ENCODE measurements at regions not wholly inside any gene's neighbourhood (a gene's known extent, or its start where the extent isn't known, plus 50 kb on each side); places are given as distances from the start of the nearest gene placed in this dataset.

DNA sequence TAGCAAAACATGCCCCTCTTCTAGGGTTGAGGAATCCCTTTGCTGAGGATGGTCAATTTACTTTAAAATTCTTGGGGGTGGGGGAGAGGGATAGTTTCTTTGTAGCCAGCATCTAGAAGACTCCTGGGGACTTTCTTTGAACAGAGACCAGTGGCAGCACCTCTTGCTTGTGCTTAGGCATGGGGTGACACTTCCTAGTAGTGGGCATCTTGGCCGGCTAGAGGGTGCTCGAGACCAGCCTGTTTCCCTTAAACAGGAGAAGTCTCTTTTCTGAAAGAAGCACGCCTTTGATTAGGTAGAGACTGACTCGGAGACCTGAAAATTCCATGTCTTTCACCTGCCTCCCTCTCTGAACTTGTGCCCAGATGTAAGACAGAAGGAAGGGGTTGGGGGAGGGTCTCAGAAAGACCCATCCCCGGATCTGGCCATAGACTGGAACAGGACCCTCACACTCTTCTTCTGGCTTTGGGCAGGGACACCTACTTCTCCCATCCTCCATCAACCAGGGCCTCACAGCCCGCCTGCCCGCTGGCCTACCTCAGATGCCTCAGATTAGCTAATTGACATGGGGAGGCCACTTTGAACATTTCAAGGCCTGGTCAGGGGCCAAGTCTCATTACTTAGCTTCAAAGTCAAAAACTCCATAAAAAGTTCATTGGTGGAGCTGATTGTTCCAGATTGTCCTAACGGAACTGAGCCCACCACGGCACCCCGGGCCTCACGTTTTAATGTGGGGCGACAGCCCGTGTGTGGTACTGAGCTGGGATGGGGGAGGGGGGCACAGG lies 172.2 kb downstream of the CDC5L start:
- no peak overlapping the region for H3K27ac ChIP-seq

DNA sequence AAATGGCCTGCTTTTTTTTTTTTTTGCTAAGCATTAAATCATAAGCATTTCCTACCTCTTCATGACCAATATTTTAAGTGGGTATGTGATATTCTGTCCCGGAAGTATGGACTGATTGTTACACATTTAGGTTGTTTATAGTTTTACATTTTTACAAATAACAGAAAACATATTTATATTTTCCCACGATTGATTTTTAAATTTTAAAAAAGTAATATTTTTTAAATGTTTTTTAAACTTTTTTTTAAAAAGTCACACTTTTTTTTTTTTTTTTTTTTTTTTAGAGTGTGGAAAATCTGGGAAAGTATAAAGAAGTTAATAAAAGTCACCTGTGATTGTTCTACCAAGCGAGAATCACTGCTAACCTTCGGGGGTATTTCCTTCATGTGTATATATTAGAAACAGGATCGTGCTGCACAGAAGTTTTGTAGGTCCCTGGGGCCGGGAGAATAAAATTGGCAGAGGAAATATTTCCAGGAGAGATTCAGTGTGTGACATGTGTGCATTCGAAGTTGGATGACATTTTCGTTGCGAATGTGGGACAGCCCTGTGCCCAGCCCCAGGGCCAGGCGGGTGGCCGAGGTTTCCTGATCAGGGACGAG lies 173.1 kb downstream of the CDC5L start:
- intact Hi-C loops (cut with DNase I): no loop called here
- DNase-seq (no peak), ATAC-seq (no peak)
- no peak overlapping the region for H3K27ac ChIP-seq
- peak overlapping the region; percentile 40 for H3K4me3 ChIP-seq
- WGBS, 3 donors: 33 to 48% (median 34%) methylated on average over 12 of the region's 12 CpGs
- TF ChIP-seq CTCF (IDR thresholded peaks at IDR 0.05): no peak
- H3K4me1 ChIP-seq: no peaks in the 10 kb centered on the region
- H3K36me3 ChIP-seq (ENCODE audit: insufficient read depth in 1 of 2, low read depth in 1 of 2): no peaks in the 10 kb centered on the region
- no peaks in the 10 kb centered on the region for H3K27me3 ChIP-seq (ENCODE audit: insufficient read depth in 3 of 3, low read length in 2 of 3)
- H3K9me3 ChIP-seq: no peaks in the 10 kb centered on the region

More for the DNA sequence above, 172.2 kb downstream of the CDC5L start:
- no peak for TF ChIP-seq CTCF (IDR thresholded peaks at IDR 0.05)
- no peaks in the 10 kb centered on the region for H3K4me1 ChIP-seq
- WGBS, 3 donors: 87 to 92% (median 90%) methylated on average over 13 of the region's 13 CpGs
- H3K9me3 ChIP-seq: no peaks in the 10 kb centered on the region
- H3K36me3 ChIP-seq (ENCODE audit: insufficient read depth in 1 of 2, low read depth in 1 of 2): no peaks in the 10 kb centered on the region
- no peak overlapping the region for H3K4me3 ChIP-seq
- intact Hi-C loops (cut with DNase I): no loop called here
- DNase-seq (no peak), ATAC-seq (no peak)
- H3K27me3 ChIP-seq (ENCODE audit: insufficient read depth in 3 of 3, low read length in 2 of 3): no peaks in the 10 kb centered on the region

- H3K27ac ChIP-seq: no peak overlapping the region
- no peak for TF ChIP-seq CTCF (IDR thresholded peaks at IDR 0.05)
- intact Hi-C loops (cut with DNase I): no loop called here
- H3K4me3 ChIP-seq: peak overlapping the region; percentile 40
- DNase-seq (no peak), ATAC-seq (no peak)
- no peaks in the 10 kb centered on the region for H3K36me3 ChIP-seq (ENCODE audit: insufficient read depth in 1 of 2, low read depth in 1 of 2)
- H3K4me1 ChIP-seq: no peaks in the 10 kb centered on the region
- H3K9me3 ChIP-seq: no peaks in the 10 kb centered on the region
- 12 to 22% (median 14%) methylated on average over 23 to 25 of the region's 25 CpGs for WGBS, 3 donors
- no peaks in the 10 kb centered on the region for H3K27me3 ChIP-seq (ENCODE audit: insufficient read depth in 3 of 3, low read length in 2 of 3)
Observed at GRCh38 chr6:44561060-44561623, 173.6 kb downstream of the CDC5L start.

DNA sequence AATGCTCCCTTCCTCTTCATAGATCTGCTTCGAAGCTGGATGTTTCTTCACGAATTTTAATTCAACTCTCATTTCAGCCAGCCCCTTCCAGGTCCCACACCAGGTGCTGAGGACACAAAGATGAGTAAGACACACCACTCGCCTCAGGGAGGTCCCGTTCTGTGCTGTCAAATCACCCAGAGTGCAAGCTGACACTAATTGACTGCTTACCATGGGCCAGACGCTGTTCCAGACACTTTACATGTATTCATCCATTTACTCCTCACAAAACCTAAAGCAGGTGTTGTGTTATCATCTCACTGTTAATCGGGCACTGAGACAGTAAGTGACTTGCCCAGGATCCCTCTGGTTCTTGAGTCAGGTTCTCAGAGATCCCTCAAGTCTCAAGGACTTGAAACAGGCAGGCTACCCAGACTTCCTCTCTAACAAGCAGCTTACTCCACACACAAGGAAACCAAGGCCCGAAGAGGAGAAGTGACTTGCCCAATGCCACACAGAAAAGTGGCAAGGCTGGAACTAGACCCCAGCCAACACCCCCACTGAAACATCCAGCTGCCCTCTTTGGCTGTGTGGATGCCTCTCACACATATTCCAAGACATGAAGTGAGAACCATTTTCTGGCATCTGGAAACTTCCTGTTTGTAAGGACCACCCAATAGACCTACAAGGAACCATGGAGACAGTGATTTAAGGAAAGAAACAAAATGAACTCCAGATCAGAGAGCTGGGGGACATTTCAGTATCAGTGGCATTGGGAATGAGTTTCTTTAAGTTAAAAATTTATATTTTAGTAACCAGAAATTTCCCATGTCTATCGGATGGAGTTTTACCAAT lies 174.5 kb downstream of the CDC5L start:
- no peak for ATAC-seq
- TF ChIP-seq CTCF (IDR thresholded peaks at IDR 0.05): no peak
- no peak overlapping the region for H3K27ac ChIP-seq
- WGBS, 3 donors: 81 to 89% (median 85%) methylated on average over 8 of the region's 8 CpGs
- H3K27me3 ChIP-seq (ENCODE audit: insufficient read depth in 3 of 3, low read length in 2 of 3): no peaks in the 10 kb centered on the region
- intact Hi-C loops (cut with DNase I): no loop called here
- H3K4me1 ChIP-seq: no peaks in the 10 kb centered on the region
- H3K36me3 ChIP-seq (ENCODE audit: insufficient read depth in 1 of 2, low read depth in 1 of 2): no peaks in the 10 kb centered on the region
- DNase-seq: no peak
- no peaks in the 10 kb centered on the region for H3K9me3 ChIP-seq
- H3K4me3 ChIP-seq: no peak overlapping the region
